ENCODE measurements at regions not wholly inside any gene's neighbourhood (a gene's known extent, or its start where the extent isn't known, plus 50 kb on each side); places are given as distances from the start of the nearest gene placed in this dataset.

DNA sequence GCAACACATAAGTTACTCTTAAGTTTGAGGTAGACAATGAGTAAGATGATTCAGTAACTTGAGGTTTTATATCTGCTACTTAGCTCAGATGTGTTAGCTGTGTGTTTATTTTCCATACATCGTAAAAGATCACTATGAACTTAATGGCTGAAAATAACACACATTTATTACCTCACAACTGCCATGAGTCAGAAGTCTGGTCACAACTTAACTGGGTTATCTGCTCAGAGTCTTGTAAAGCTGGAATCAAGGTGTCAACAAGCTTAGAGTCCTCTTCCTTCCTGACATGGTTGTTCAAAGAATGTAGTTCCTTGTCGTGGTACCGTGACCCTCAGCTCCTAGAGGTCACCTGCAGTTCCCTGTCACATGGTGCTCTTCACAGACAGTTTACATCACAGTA, 204.9 kb upstream of the MAGEB2 start:
- TF ChIP-seq, protein P1, sequence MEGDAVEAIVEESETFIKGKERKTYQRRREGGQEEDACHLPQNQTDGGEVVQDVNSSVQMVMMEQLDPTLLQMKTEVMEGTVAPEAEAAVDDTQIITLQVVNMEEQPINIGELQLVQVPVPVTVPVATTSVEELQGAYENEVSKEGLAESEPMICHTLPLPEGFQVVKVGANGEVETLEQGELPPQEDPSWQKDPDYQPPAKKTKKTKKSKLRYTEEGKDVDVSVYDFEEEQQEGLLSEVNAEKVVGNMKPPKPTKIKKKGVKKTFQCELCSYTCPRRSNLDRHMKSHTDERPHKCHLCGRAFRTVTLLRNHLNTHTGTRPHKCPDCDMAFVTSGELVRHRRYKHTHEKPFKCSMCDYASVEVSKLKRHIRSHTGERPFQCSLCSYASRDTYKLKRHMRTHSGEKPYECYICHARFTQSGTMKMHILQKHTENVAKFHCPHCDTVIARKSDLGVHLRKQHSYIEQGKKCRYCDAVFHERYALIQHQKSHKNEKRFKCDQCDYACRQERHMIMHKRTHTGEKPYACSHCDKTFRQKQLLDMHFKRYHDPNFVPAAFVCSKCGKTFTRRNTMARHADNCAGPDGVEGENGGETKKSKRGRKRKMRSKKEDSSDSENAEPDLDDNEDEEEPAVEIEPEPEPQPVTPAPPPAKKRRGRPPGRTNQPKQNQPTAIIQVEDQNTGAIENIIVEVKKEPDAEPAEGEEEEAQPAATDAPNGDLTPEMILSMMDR (conservative IDR thresholded peaks at IDR 0.05 in 1 of 2, IDR thresholded peaks at IDR 0.05 in 1 of 2; ENCODE audit: low read depth in 1 of 2, low read length in 2 of 2): no peak
- TF ChIP-seq EZH2 (IDR thresholded peaks at IDR 0.05; ENCODE audit: low read length, missing control alignments): no peak

All from fibroblast of lung (primary cell).